ENCODE measurements at regions not wholly inside any gene's neighbourhood (a gene's known extent, or its start where the extent isn't known, plus 50 kb on each side); places are given as distances from the start of the nearest gene placed in this dataset.

- DNase-seq = no peak
Observed at GRCh38 chr2:103419506-103419905, 657.7 kb downstream of the TMEM182 start.

GRCh38 chr2:103423100-103423499 is 661.3 kb downstream of the TMEM182 start:
- WGBS, 2 donors = 88 to 93% methylated on average over 2 of the region's 2 CpGs
- no peak overlapping the region for H3K27ac ChIP-seq
- H3K27me3 ChIP-seq = no peaks in the 10 kb centered on the region
- no peaks in the 10 kb centered on the region for H3K4me1 ChIP-seq
- no peak overlapping the region for H3K4me3 ChIP-seq
- intact Hi-C loops (cut with DNase I; ENCODE audit: low total_unique reads) = no loop called here
- no peak for TF ChIP-seq CTCF (IDR thresholded peaks at IDR 0.05)
- H3K36me3 ChIP-seq (ENCODE audit: low read depth, missing control alignments) = no peaks in the 10 kb centered on the region
- DNase-seq = no peak
- no peaks in the 10 kb centered on the region for H3K9me3 ChIP-seq

More at GRCh38 chr2:103419506-103419905, 657.7 kb downstream of the TMEM182 start:
- Histone ChIP-seq H3K4me1 (no peaks in the 10 kb centered on the region), H3K9me3 (no peaks in the 10 kb centered on the region), H3K27me3 (no peaks in the 10 kb centered on the region), H3K36me3 (ENCODE audit: low read depth, missing control alignments) (no peaks in the 10 kb centered on the region), H3K4me3 (no peak overlapping the region), H3K27ac (no peak overlapping the region)
- intact Hi-C loops (cut with DNase I; ENCODE audit: low total_unique reads) = no loop called here
- WGBS, 2 donors = 79 to 81% methylated on average over 2 of the region's 2 CpGs
- TF ChIP-seq POLR2A (IDR thresholded peaks at IDR 0.05) = no peak
- TF ChIP-seq CTCF (IDR thresholded peaks at IDR 0.05) = no peak

GRCh38 chr2:103427567-103427966 is 665.7 kb downstream of the TMEM182 start:
- no peak overlapping the region for H3K27ac ChIP-seq
- no peaks in the 10 kb centered on the region for H3K27me3 ChIP-seq
- intact Hi-C loops (cut with DNase I; ENCODE audit: low total_unique reads) = no loop called here
- H3K4me1 ChIP-seq = no peaks in the 10 kb centered on the region
- DNase-seq = no peak
- H3K4me3 ChIP-seq = no peak overlapping the region
- no peaks in the 10 kb centered on the region for H3K9me3 ChIP-seq
- TF ChIP-seq CTCF (IDR thresholded peaks at IDR 0.05) (no peak), POLR2A (IDR thresholded peaks at IDR 0.05) (no peak)
- no peaks in the 10 kb centered on the region for H3K36me3 ChIP-seq (ENCODE audit: low read depth, missing control alignments)
- WGBS, 2 donors = 92 to 94% methylated on average over 3 of the region's 3 CpGs

GRCh38 chr2:103430191-103430590 is 668.4 kb downstream of the TMEM182 start:
- intact Hi-C loops (cut with DNase I; ENCODE audit: low total_unique reads) = no loop called here
- Histone ChIP-seq H3K27me3 (no peaks in the 10 kb centered on the region), H3K4me3 (no peak overlapping the region), H3K27ac (no peak overlapping the region), H3K4me1 (no peaks in the 10 kb centered on the region), H3K36me3 (ENCODE audit: low read depth, missing control alignments) (no peaks in the 10 kb centered on the region), H3K9me3 (no peaks in the 10 kb centered on the region)
- WGBS, 2 donors = 29 to 37% methylated on average over 6 of the region's 6 CpGs
- DNase-seq = no peak
- TF ChIP-seq POLR2A (IDR thresholded peaks at IDR 0.05) (no peak), CTCF (IDR thresholded peaks at IDR 0.05) (no peak)

GRCh38 chr2:103435010-103435409 is 673.2 kb downstream of the TMEM182 start:
- H3K27ac ChIP-seq = no peak overlapping the region
- H3K4me1 ChIP-seq = no peaks in the 10 kb centered on the region
- H3K36me3 ChIP-seq (ENCODE audit: low read depth, missing control alignments) = no peaks in the 10 kb centered on the region
- DNase-seq = no peak
- H3K27me3 ChIP-seq = no peaks in the 10 kb centered on the region
- H3K9me3 ChIP-seq = no peaks in the 10 kb centered on the region
- TF ChIP-seq CTCF (IDR thresholded peaks at IDR 0.05) = no peak
- TF ChIP-seq POLR2A (IDR thresholded peaks at IDR 0.05) = no peak
- no peak overlapping the region for H3K4me3 ChIP-seq
- intact Hi-C loops (cut with DNase I; ENCODE audit: low total_unique reads) = no loop called here
- 92 to 96% methylated on average over 3 of the region's 3 CpGs for WGBS, 2 donors

Data from testis (tissue), 2 donors.